ENCODE measurements at regions not wholly inside any gene's neighbourhood (a gene's known extent, or its start where the extent isn't known, plus 50 kb on each side); places are given as distances from the start of the nearest gene placed in this dataset.

- POLR2A ChIA-PET: no interaction called here
- no peak for TF ChIP-seq BHLHE40 (IDR thresholded peaks at IDR 0.05; ENCODE audit: borderline replicate concordance)
- TF ChIP-seq SUZ12 (IDR thresholded peaks at IDR 0.05): no peak
- no peak for TF ChIP-seq SP1 (IDR thresholded peaks at IDR 0.05)
- no peak for TF ChIP-seq FOXK2 (IDR thresholded peaks at IDR 0.05)
- no peak for DNase-seq (ENCODE audit: extremely low spot score)
- CTCF ChIA-PET: no interaction called here
Measured at GRCh38 chr9:4926239-4926638, 58.8 kb upstream of the JAK2 start.

- POLR2A ChIA-PET: no interaction called here
- TF ChIP-seq NFRKB (IDR thresholded peaks at IDR 0.05): no peak
- no peak for TF ChIP-seq L3MBTL2 (conservative IDR thresholded peaks at IDR 0.05)
- TF ChIP-seq FOXM1 (IDR thresholded peaks at IDR 0.05; ENCODE audit: borderline replicate concordance): no peak
- TF ChIP-seq FOXK2 (IDR thresholded peaks at IDR 0.05): no peak
- TF ChIP-seq SP1 (IDR thresholded peaks at IDR 0.05): no peak
- TF ChIP-seq HDGF (IDR thresholded peaks at IDR 0.05; ENCODE audit: borderline replicate concordance): no peak
- no peak for TF ChIP-seq ELF4 (IDR thresholded peaks at IDR 0.05)
- TF ChIP-seq LEF1 (IDR thresholded peaks at IDR 0.05; ENCODE audit: borderline replicate concordance): no peak
- CTCF ChIA-PET: no interaction called here
Measured at GRCh38 chr9:4927043-4927471, 58.0 kb upstream of the JAK2 start.

GRCh38 chr9:4927701-4928100, 57.4 kb upstream of the JAK2 start:
- ChIA-PET POLR2A (no interaction called here), CTCF (no interaction called here)
- no peak for DNase-seq (ENCODE audit: extremely low spot score)
- TF ChIP-seq HDGF (IDR thresholded peaks at IDR 0.05; ENCODE audit: borderline replicate concordance): no peak
- TF ChIP-seq PKNOX1 (IDR thresholded peaks at IDR 0.05): no peak
- no peak for TF ChIP-seq CTBP1 (IDR thresholded peaks at IDR 0.05; ENCODE audit: borderline replicate concordance)
- no peak for TF ChIP-seq BHLHE40 (IDR thresholded peaks at IDR 0.05; ENCODE audit: borderline replicate concordance)
- no peak for TF ChIP-seq SP1 (IDR thresholded peaks at IDR 0.05)
- no peak for TF ChIP-seq SUZ12 (IDR thresholded peaks at IDR 0.05)
- TF ChIP-seq LEF1 (IDR thresholded peaks at IDR 0.05; ENCODE audit: borderline replicate concordance): no peak
- no peak for TF ChIP-seq ARNT (IDR thresholded peaks at IDR 0.05)
- TF ChIP-seq ELF4 (IDR thresholded peaks at IDR 0.05): no peak
- no peak for TF ChIP-seq FOXM1 (IDR thresholded peaks at IDR 0.05; ENCODE audit: borderline replicate concordance)

More at GRCh38 chr9:4927043-4927471, 58.0 kb upstream of the JAK2 start:
- DNase-seq (ENCODE audit: extremely low spot score): no peak

DNA sequence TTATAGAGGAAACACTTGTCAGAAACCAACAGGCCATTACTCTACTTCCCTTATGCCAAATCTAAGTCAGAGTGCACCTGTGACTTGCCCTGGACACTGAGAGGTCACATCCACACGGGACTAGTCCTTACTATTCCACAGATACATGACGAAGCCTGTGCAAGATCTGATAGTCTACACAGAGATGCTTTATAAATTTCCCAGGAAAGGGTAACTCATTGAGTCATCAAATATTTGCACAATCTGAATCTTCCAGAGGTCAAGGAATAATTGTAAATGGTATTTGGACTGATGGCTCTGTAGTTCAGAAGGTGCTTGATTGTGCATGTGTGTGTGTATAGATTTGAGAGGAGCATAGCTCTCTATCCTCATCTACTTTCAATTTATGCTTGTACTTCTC, 55.2 kb upstream of the JAK2 start:
- TF ChIP-seq HDGF (IDR thresholded peaks at IDR 0.05; ENCODE audit: borderline replicate concordance) (no peak), LEF1 (IDR thresholded peaks at IDR 0.05; ENCODE audit: borderline replicate concordance) (no peak), BHLHE40 (IDR thresholded peaks at IDR 0.05; ENCODE audit: borderline replicate concordance) (no peak), PKNOX1 (IDR thresholded peaks at IDR 0.05) (no peak), FOXA1 (IDR thresholded peaks at IDR 0.05) (no peak), ELF4 (IDR thresholded peaks at IDR 0.05) (no peak), FOXM1 (IDR thresholded peaks at IDR 0.05; ENCODE audit: borderline replicate concordance) (no peak), ZNF384 (IDR thresholded peaks at IDR 0.05) (no peak), TARDBP (IDR thresholded peaks at IDR 0.05) (no peak), ARNT (IDR thresholded peaks at IDR 0.05) (no peak), SP1 (IDR thresholded peaks at IDR 0.05) (no peak), FOXK2 (IDR thresholded peaks at IDR 0.05) (no peak), SUZ12 (IDR thresholded peaks at IDR 0.05) (no peak), CTBP1 (IDR thresholded peaks at IDR 0.05; ENCODE audit: borderline replicate concordance) (no peak), L3MBTL2 (conservative IDR thresholded peaks at IDR 0.05) (no peak), NFRKB (IDR thresholded peaks at IDR 0.05) (no peak)
- no peak for DNase-seq (ENCODE audit: extremely low spot score)
- CTCF ChIA-PET: no interaction called here
- POLR2A ChIA-PET: no interaction called here

DNA sequence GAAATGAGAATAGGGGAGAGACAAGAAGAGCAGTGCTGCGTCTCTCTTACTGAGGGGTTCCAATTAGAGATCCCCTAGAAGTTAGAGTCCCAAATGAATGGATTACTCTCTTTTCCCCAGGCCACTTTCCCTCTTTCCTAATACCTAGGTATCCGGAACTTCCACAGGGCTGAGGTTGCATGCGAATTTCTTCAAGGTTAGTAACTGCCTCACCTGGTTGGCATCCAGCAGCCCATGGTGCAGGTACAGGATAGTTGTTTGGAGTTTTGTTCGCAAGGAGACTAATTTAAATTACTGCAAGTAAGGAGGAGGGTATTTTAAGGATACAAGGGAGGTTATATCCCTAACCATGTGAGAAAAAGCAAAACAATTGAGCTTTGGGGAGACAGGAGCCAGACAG, 52.4 kb upstream of the JAK2 start:
- ChIA-PET CTCF (no interaction called here), POLR2A (no interaction called here)
- TF ChIP-seq L3MBTL2 (conservative IDR thresholded peaks at IDR 0.05): no peak
- TF ChIP-seq BHLHE40 (IDR thresholded peaks at IDR 0.05; ENCODE audit: borderline replicate concordance): no peak
- TF ChIP-seq ELF4 (IDR thresholded peaks at IDR 0.05): no peak
- TF ChIP-seq FOXK2 (IDR thresholded peaks at IDR 0.05): no peak
- no peak for DNase-seq (ENCODE audit: extremely low spot score)

GRCh38 chr9:4933177-4933576, 51.9 kb upstream of the JAK2 start:
- POLR2A ChIA-PET: no interaction called here

More at GRCh38 chr9:4933177-4933576, 51.9 kb upstream of the JAK2 start:
- TF ChIP-seq FOXM1 (IDR thresholded peaks at IDR 0.05; ENCODE audit: borderline replicate concordance) (no peak), FOXK2 (IDR thresholded peaks at IDR 0.05) (no peak), CTBP1 (IDR thresholded peaks at IDR 0.05; ENCODE audit: borderline replicate concordance) (no peak), FOXA1 (IDR thresholded peaks at IDR 0.05) (no peak), TARDBP (IDR thresholded peaks at IDR 0.05) (no peak), PKNOX1 (IDR thresholded peaks at IDR 0.05) (no peak), SP1 (IDR thresholded peaks at IDR 0.05) (no peak), ARNT (IDR thresholded peaks at IDR 0.05) (no peak)
- no peak for DNase-seq (ENCODE audit: extremely low spot score)
- CTCF ChIA-PET: no interaction called here

Data from HEK293T (cell line).